ENCODE measurements at regions not wholly inside any gene's neighbourhood (a gene's known extent, or its start where the extent isn't known, plus 50 kb on each side); places are given as distances from the start of the nearest gene placed in this dataset.

DNA sequence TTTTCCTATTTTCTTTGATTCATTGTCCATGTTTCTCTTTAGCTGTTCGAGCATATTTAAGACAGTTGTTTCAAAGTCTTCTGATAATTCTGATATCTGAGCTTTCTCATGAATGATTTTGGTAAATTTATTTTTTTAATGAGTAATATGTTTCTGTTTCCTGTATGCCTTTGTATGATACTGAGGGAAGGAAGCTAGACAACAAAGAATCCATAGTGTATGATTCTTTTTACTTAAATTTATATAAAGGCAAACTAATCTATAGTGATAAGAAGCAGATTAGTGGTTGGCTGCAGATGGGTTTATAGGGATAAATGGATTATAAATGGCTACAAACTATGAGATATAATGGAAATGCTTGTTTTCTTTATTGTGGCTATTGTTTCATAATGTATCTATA lies 352.7 kb upstream of the CDH2 start:
- TF ChIP-seq, protein P1, sequence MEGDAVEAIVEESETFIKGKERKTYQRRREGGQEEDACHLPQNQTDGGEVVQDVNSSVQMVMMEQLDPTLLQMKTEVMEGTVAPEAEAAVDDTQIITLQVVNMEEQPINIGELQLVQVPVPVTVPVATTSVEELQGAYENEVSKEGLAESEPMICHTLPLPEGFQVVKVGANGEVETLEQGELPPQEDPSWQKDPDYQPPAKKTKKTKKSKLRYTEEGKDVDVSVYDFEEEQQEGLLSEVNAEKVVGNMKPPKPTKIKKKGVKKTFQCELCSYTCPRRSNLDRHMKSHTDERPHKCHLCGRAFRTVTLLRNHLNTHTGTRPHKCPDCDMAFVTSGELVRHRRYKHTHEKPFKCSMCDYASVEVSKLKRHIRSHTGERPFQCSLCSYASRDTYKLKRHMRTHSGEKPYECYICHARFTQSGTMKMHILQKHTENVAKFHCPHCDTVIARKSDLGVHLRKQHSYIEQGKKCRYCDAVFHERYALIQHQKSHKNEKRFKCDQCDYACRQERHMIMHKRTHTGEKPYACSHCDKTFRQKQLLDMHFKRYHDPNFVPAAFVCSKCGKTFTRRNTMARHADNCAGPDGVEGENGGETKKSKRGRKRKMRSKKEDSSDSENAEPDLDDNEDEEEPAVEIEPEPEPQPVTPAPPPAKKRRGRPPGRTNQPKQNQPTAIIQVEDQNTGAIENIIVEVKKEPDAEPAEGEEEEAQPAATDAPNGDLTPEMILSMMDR (IDR thresholded peaks at IDR 0.05; ENCODE audit: borderline replicate concordance, extremely low read depth, low read length, poor library complexity, severe bottlenecking) = no peak
- no peak for TF ChIP-seq EZH2 (IDR thresholded peaks at IDR 0.05; ENCODE audit: borderline replicate concordance, low read depth, low read length, severe bottlenecking)
